Prostate gland (tissue), 2 donors: ENCODE measurements at regions not wholly inside any gene's neighbourhood (a gene's known extent, or its start where the extent isn't known, plus 50 kb on each side); places are given as distances from the start of the nearest gene placed in this dataset.

Experiments used
- POLR2AphosphoS5 ChIP-seq: sonication (generic); formaldehyde crosslinking; IDR thresholded peaks from one replicate; pipeline ENCODE4 v1.6.1; 2017; ENCODE audit warnings: antibody characterized with exemption
- TF ChIP-seq, protein P1 (sequence below), 4 experiments: fragments of 200-600 bp in 2 of 4; fragments of 450-650 bp in 2 of 4; sonication (generic) in 2 of 4; IDR thresholded peaks; 1 replicate in 3 of 4; 2 replicates in 1 of 4; pipeline ENCODE4 v1.5.1; 2016 to 2019; ENCODE audit warnings: antibody characterized with exemption in 4 of 4, mild to moderate bottlenecking in 2 of 4, moderate library complexity in 2 of 4

DNA sequence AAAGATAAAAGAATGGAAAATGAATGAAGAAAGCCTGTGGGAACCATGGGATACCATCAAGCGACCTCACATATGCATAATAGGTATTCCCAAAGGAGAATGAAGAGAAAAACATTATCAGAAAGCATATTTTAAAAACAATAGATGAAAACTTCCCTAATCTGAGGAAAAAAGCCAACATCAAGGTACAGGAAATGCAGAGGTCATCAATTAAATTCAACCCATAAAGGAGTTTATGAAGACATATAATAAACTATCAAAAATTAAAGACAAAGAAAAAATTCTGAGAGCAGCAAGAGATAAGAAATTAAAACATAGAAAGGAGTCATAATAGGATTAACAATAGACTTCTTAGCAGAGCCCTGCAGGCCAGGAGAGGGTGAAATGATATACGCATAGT is 397.5 kb downstream of the GPM6A start:
- no peak for TF ChIP-seq POLR2AphosphoS5
- TF ChIP-seq, protein P1, sequence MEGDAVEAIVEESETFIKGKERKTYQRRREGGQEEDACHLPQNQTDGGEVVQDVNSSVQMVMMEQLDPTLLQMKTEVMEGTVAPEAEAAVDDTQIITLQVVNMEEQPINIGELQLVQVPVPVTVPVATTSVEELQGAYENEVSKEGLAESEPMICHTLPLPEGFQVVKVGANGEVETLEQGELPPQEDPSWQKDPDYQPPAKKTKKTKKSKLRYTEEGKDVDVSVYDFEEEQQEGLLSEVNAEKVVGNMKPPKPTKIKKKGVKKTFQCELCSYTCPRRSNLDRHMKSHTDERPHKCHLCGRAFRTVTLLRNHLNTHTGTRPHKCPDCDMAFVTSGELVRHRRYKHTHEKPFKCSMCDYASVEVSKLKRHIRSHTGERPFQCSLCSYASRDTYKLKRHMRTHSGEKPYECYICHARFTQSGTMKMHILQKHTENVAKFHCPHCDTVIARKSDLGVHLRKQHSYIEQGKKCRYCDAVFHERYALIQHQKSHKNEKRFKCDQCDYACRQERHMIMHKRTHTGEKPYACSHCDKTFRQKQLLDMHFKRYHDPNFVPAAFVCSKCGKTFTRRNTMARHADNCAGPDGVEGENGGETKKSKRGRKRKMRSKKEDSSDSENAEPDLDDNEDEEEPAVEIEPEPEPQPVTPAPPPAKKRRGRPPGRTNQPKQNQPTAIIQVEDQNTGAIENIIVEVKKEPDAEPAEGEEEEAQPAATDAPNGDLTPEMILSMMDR (IDR thresholded peaks at IDR 0.05), result no peak
